Thyroid gland (tissue), 4 donors: ENCODE measurements at regions not wholly inside any gene's neighbourhood (a gene's known extent, or its start where the extent isn't known, plus 50 kb on each side); places are given as distances from the start of the nearest gene placed in this dataset.

Experiments used
- CTCF ChIP-seq, 6 experiments: fragments of 200-600 bp in 3 of 6; fragments of 450-650 bp in 3 of 6; sonication (generic) in 3 of 6; IDR thresholded peaks; one replicate each; pipeline ENCODE4 v1.5.1; 2016 to 2019; ENCODE audit warnings: antibody characterized with exemption in 6 of 6, mild to moderate bottlenecking in 2 of 6, inconsistent platforms in 1 of 6, moderate library complexity in 1 of 6
- POLR2A ChIP-seq, 2 donors: fragments of 450-650 bp; IDR thresholded peaks; one replicate each; pipeline ENCODE4 v1.6.1; 2017; ENCODE audit warnings: antibody characterized with exemption in 2 of 2, mild to moderate bottlenecking in 2 of 2, moderate library complexity in 1 of 2

- TF ChIP-seq CTCF (IDR thresholded peaks at IDR 0.05) (no peak), POLR2A (IDR thresholded peaks at IDR 0.05) (no peak)
These were observed 156.7 kb downstream of the ACTL8 start for GRCh38 chr1:17911791-17912190.
